GM23248 (cell line): ENCODE measurements at regions not wholly inside any gene's neighbourhood (a gene's known extent, or its start where the extent isn't known, plus 50 kb on each side); places are given as distances from the start of the nearest gene placed in this dataset.

Experiments used
- DNase-seq: peaks from one replicate; pipeline ENCODE4 v3.0.0-alpha.2; 2015
- H2AFZ ChIP-seq: fragments of 200-600 bp; sonication (generic); 2 replicates; pipeline ENCODE4 v1.6.1; 2016; ENCODE audit warnings: antibody characterized with exemption
- H3F3A ChIP-seq: fragments of 200-600 bp; sonication (generic); 2 replicates; pipeline ENCODE4 v1.6.1; 2016; ENCODE audit warnings: mild to moderate bottlenecking, antibody characterized with exemption, mixed run types; ENCODE audit not compliant: insufficient read depth
- H3K27ac ChIP-seq: fragments of 200-600 bp; sonication (generic); 2 replicates; pipeline ENCODE4 v1.5.1; 2016; ENCODE audit warnings: mild to moderate bottlenecking
- H3K27me3 ChIP-seq: fragments of 200-600 bp; sonication (generic); replicated peaks from 2 replicates; pipeline ENCODE4 v1.6.1; 2016; ENCODE audit warnings: mild to moderate bottlenecking; ENCODE audit not compliant: insufficient read depth
- H3K36me3 ChIP-seq: fragments of 200-600 bp; sonication (generic); 2 replicates; pipeline ENCODE4 v1.6.1; 2016; ENCODE audit warnings: low read depth, mild to moderate bottlenecking
- H3K4me1 ChIP-seq: fragments of 200-600 bp; sonication (generic); 2 replicates; pipeline ENCODE4 v1.6.1; 2016; ENCODE audit warnings: mild to moderate bottlenecking; ENCODE audit not compliant: insufficient read depth
- H3K4me2 ChIP-seq: fragments of 200-600 bp; sonication (generic); one replicate; pipeline ENCODE4 v1.6.1; 2016; ENCODE audit warnings: mild to moderate bottlenecking; ENCODE audit not compliant: unreplicated experiment
- H3K4me3 ChIP-seq: fragments of 200-600 bp; sonication (generic); 2 replicates; pipeline ENCODE4 v1.5.1; 2016; ENCODE audit warnings: mild to moderate bottlenecking
- H3K79me2 ChIP-seq: fragments of 200-600 bp; sonication (generic); 2 replicates; pipeline ENCODE4 v1.6.1; 2016; ENCODE audit warnings: mild to moderate bottlenecking; ENCODE audit not compliant: insufficient read depth
- H3K9ac ChIP-seq: fragments of 200-600 bp; sonication (generic); 2 replicates; pipeline ENCODE4 v1.6.1; 2016; ENCODE audit warnings: mild to moderate bottlenecking
- H3K9me2 ChIP-seq: fragments of 200-600 bp; sonication (generic); 2 replicates; pipeline ENCODE4 v1.6.1; 2016; ENCODE audit warnings: mixed run types, mild to moderate bottlenecking, moderate library complexity; ENCODE audit not compliant: insufficient read depth
- H3K9me3 ChIP-seq: fragments of 200-600 bp; sonication (generic); one replicate; pipeline ENCODE4 v1.6.1; 2017; ENCODE audit warnings: low read depth
- H4K20me1 ChIP-seq: fragments of 200-600 bp; sonication (generic); 2 replicates; pipeline ENCODE4 v1.6.0; 2016; ENCODE audit not compliant: insufficient read depth
- EZH2 ChIP-seq: fragments of 200-600 bp; sonication (generic); IDR thresholded peaks from 2 replicates; pipeline ENCODE4 v1.6.1; 2018; ENCODE audit warnings: antibody characterized with exemption, mild to moderate bottlenecking; ENCODE audit not compliant: insufficient read depth, poor library complexity, severe bottlenecking
- EZH2phosphoT487 ChIP-seq: fragments of 200-600 bp; sonication (generic); IDR thresholded peaks from 2 replicates; pipeline ENCODE4 v1.6.1; 2018; ENCODE audit warnings: antibody characterized with exemption, moderate library complexity, mild to moderate bottlenecking, low read depth; ENCODE audit not compliant: insufficient read depth
- WGBS, 2 experiments: methylation state at CpG; one replicate each; pipeline ENCODE4 v1.1.6; 2015 to 2017; ENCODE audit warnings: low lambda C conversion rate in 2 of 2, low coverage in 1 of 2; ENCODE audit errors: missing lambda C conversion rate in 2 of 2; 5-methylcytosine and 5-hydroxymethylcytosine counted together
- in situ Hi-C: fragments of 300-500 bp; cut with MboI; formaldehyde crosslinking; loops from 2 replicates; pipeline ENCODE4 v1.15.0; 2020

DNA sequence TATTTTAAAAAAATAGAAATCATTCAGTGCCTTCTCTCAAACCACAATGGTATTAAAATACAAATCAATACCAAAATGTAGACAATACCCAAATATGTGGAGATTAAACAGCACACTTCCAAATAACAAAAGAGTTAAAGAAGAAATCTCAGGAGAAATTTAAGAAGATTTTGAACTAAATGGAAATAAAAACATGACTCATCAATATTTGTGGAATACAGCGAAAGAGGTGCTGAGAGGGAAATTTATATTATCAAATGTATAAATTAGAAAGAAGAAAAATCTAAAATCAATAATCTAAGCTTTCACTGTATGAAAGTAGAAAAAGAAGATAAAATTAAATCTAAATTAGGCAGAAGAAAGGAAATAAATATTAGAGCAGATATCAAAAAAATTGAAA, 233.1 kb downstream of the RPIA start:
- Histone ChIP-seq H3K4me3 (no peak overlapping the region), H3K9me3 (no peaks in the 10 kb centered on the region), H2AFZ (no peak overlapping the region), H3K4me2 (no peak overlapping the region), H3K27ac (no peak overlapping the region), H3K36me3 (no peaks in the 10 kb centered on the region), H4K20me1 (no peaks in the 10 kb centered on the region), H3K9ac (no peak overlapping the region), H3K4me1 (no peaks in the 10 kb centered on the region), H3K79me2 (no peaks in the 10 kb centered on the region), H3K27me3 (peaks cover 20% of the 10 kb centered on the region), H3F3A (no peaks in the 10 kb centered on the region), H3K9me2 (no peaks in the 10 kb centered on the region)
- no peak for TF ChIP-seq EZH2phosphoT487
- no peak for TF ChIP-seq EZH2
- DNase-seq, result no peak
- WGBS, 2 experiments, result 85 to 87% methylated on average over 1 of the region's 1 CpG
- in situ Hi-C loops, result no loop called here

DNA sequence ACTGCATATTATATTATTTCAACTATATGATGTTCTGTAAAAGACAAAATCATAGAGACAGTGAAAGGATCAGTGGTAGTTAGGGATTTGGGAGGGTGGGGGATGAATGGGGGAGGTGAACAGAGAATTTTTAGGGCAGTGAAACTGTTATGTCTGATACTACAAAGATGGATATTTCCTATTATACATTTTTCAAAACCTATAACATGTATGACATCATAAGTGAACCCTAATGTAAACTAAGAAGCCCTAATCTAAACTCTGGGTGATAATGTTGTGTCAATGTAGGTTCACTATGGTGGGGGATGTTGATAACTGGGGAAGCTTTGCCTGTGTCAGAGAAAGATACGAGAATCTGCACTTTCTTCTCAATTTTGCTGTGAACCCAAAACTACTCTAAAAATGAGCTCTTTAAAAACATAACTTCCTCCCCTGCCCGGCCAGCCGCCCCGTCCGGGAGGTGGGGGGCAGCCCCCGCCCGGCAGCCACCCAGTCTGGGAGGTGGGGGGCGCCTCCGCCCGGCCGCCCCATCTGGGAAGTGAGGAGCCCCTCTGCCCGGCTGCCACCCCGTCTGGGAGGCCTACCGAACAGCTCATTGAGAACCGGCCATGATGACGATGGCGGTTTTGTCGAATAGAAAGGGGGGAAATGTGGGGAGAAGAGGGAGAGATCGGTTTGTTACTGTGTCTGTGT, 234.4 kb downstream of the RPIA start:
- DNase-seq, result no peak
- Histone ChIP-seq H3K4me2 (no peak overlapping the region), H3K9me3 (no peaks in the 10 kb centered on the region), H2AFZ (no peak overlapping the region), H3K9ac (no peak overlapping the region), H3F3A (no peaks in the 10 kb centered on the region), H3K27me3 (peaks cover 20% of the 10 kb centered on the region), H3K9me2 (no peaks in the 10 kb centered on the region), H3K36me3 (no peaks in the 10 kb centered on the region), H3K27ac (no peak overlapping the region), H3K79me2 (no peaks in the 10 kb centered on the region), H3K4me1 (no peaks in the 10 kb centered on the region), H4K20me1 (no peaks in the 10 kb centered on the region), H3K4me3 (no peak overlapping the region)
- 79 to 82% methylated on average over 8 to 19 of the region's 19 CpGs for WGBS, 2 experiments
- TF ChIP-seq EZH2phosphoT487 (no peak), EZH2 (no peak)
- in situ Hi-C loops, result no loop called here

DNA sequence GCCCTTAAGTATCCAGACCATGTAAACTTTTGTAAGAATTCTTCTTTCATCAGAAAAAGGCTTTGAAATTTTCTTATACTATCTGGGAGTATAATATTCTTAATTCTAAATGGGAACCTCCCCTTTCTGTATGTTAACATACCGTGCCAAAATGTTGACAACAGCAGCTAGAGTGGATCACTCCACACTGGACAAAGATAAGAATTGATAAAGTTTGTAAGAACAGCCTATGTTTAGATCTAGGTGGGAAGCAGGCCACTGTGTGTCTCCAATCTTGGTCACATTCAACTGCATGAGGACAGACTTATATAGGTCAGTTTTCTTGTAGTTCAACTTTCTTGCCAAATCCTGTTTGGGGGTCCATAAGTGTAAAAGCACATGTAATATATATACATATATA, 235.7 kb downstream of the RPIA start:
- Histone ChIP-seq H3K27me3 (peaks cover 20% of the 10 kb centered on the region), H3K4me2 (no peak overlapping the region)
- DNase-seq, result no peak

DNA sequence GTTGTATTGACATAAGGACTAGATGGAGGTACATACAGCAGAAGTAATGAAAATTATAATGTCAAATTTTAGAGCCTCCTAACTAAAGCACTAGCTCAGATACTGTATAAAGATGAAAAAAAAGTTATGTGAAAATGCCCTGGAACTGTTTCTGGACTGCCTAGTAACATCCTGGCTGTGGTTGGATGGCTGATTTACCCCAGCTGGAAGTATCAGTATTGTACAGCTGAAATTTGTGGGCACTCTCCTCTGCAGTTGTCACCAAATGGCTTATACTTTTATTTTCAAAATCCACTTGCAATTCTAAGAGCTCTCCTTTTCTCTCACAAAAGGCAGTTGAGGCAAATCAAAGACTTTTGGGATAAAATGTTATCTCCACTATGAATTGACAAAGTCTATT, 239.2 kb downstream of the RPIA start:
- Histone ChIP-seq H3K9me3 (no peaks in the 10 kb centered on the region), H4K20me1 (no peaks in the 10 kb centered on the region), H3K9ac (no peak overlapping the region), H3F3A (no peaks in the 10 kb centered on the region), H3K79me2 (no peaks in the 10 kb centered on the region), H3K4me1 (no peaks in the 10 kb centered on the region), H3K27ac (no peak overlapping the region), H2AFZ (no peak overlapping the region), H3K9me2 (no peaks in the 10 kb centered on the region), H3K4me2 (no peak overlapping the region), H3K36me3 (no peaks in the 10 kb centered on the region), H3K4me3 (no peak overlapping the region), H3K27me3 (peaks cover 2% of the 10 kb centered on the region; the same call in 1 of the 2 replicates)
- no peak for DNase-seq
- TF ChIP-seq EZH2, result no peak
- no peak for TF ChIP-seq EZH2phosphoT487
- in situ Hi-C loops, result no loop called here

More for the DNA sequence above, 235.7 kb downstream of the RPIA start:
- H2AFZ ChIP-seq, result no peak overlapping the region
- H3F3A ChIP-seq, result no peaks in the 10 kb centered on the region
- H3K27ac ChIP-seq, result no peak overlapping the region
- H3K9me2 ChIP-seq, result no peaks in the 10 kb centered on the region
- no peaks in the 10 kb centered on the region for H3K36me3 ChIP-seq
- in situ Hi-C loops, result no loop called here
- no peak overlapping the region for H3K9ac ChIP-seq
- H3K79me2 ChIP-seq, result no peaks in the 10 kb centered on the region
- H3K9me3 ChIP-seq, result no peaks in the 10 kb centered on the region
- no peak overlapping the region for H3K4me3 ChIP-seq
- TF ChIP-seq EZH2, result no peak
- TF ChIP-seq EZH2phosphoT487, result no peak
- 25 to 47% methylated on average over 1 of the region's 1 CpG for WGBS, 2 experiments
- no peaks in the 10 kb centered on the region for H4K20me1 ChIP-seq
- H3K4me1 ChIP-seq, result no peaks in the 10 kb centered on the region

DNA sequence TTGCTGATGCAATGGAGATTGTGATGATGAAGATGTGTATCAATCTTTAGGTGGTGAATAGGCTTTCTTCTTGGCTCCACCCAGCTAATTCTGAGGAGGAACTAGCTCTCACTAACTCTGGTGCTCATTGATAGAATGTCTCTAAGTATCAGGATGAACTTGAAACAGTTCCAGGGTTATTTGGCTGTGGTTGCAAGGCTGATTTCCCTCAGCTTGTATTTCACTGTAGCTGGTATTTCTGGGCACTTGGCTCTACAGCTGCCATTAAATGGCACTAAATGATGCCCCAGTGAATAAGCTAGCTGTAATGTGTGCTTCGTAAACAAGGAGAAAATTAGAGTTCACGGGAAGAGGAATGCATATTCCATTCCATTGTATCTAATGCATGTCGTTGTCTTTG, 241.2 kb downstream of the RPIA start:
- Histone ChIP-seq H3K9ac (no peak overlapping the region), H3K9me3 (no peaks in the 10 kb centered on the region), H3K4me3 (no peak overlapping the region), H3F3A (no peaks in the 10 kb centered on the region), H3K9me2 (no peaks in the 10 kb centered on the region), H3K27ac (no peak overlapping the region), H3K36me3 (no peaks in the 10 kb centered on the region), H3K79me2 (no peaks in the 10 kb centered on the region), H3K4me1 (no peaks in the 10 kb centered on the region), H3K4me2 (no peak overlapping the region), H3K27me3 (peaks cover 2% of the 10 kb centered on the region; the same call in 1 of the 2 replicates), H4K20me1 (no peaks in the 10 kb centered on the region), H2AFZ (no peak overlapping the region)
- no peak for DNase-seq
- TF ChIP-seq EZH2phosphoT487, result no peak
- no peak for TF ChIP-seq EZH2
- in situ Hi-C loops, result no loop called here
- 0 to 4% methylated on average over 3 of the region's 3 CpGs for WGBS, 2 experiments
